GM10266 (cell line): ENCODE measurements at regions not wholly inside any gene's neighbourhood (a gene's known extent, or its start where the extent isn't known, plus 50 kb on each side); places are given as distances from the start of the nearest gene placed in this dataset.

Experiments
- DNase-seq: peaks from one replicate; pipeline ENCODE4 v3.0.0; 2012; ENCODE audit errors: extremely low spot score
- CTCF ChIP-seq: IDR thresholded peaks from 2 replicates; pipeline ENCODE4 v1.5.1; 2012; ENCODE audit warnings: mild to moderate bottlenecking, low read depth; ENCODE audit not compliant: control insufficient read depth, insufficient read depth; ENCODE audit errors: missing control alignments

DNA sequence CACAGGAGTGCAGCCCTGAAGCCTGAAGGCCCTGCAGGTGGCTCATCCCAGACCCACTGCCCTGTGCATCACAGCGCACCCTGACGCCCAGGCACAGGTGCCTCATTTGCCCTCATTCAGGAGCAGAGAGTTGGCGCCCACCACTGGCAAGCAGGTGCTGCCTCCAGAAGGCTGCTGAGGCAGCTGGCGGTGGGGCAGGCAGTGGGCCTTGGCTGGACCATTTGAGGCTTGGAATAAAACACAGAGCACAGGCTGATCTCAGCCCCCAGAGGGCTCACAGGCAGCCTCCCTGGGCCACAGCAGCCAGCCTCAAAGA is 1151.9 kb downstream of the BRD1 start:
- DNase-seq, result no peak
- no peak for TF ChIP-seq CTCF

DNA sequence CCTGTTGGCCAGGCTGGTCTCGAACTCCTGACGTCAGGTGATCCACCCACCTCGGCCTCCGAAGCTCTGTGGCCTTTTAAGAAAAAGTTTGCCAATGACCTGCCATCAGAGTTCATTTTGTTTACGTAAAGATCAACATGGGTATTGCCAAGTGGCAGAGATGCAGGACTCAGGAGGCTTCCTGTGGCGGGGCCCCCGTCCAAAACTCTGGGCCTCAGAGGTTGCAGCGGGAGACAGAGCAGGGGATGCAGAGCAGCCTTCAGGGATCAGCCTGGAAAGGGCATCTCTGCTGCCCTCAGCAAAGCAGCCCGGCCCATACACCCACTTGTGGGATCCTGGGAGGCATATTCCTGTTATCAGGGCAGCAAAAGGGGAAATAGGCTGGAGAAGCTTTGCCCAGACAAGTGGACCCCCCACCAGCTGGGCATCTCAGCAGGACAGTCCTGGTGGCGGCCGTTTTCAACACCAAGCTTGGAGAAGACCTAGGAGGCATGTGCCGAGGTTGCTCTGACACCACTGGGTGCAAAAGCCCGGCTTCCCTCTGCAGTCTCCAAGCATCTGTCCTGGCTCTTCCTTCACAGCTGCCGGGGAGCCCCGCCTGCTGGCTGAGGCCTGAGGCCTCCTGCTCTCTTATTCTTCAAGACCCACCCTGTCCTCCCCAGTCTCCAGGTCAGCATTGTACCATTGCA is 1152.4 kb downstream of the BRD1 start:
- no peak for DNase-seq
- no peak for TF ChIP-seq CTCF

DNA sequence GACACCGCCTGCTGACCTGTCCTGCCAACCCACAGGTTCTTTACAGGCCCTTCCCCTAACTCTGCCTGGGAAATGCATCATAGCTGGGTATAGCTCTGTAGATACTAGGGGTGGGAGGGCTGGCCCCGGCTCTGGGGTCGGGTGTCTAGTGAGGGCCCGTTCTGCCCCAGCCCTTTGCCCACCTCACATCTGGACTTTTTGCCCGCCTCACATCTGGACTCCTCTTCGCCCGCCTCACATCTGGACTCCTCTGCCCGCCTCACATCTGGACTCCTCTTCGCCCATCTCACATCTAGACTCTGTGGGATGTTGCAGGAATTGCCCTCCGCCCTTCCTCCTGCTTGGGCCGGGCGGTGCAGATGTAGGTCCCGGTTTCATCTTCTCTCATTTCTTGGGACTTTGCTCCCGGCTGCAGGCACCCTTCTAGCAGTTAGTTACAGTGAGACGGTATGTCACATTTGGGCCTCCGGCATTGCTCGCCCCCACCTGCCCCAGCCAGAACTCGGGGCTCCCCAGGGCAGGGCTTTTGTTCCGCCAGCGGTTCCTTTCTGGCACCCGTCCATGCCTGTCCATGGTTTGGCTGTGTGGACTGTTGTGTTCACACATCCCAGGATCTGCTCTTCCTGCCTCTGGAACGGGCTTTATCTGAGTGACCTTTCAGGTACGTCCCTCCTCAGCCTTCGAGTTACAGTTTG is 1153.7 kb downstream of the BRD1 start:
- no peak for DNase-seq

GRCh38 chr22:48672387-48672786 is 1155.3 kb downstream of the BRD1 start:
- TF ChIP-seq CTCF, result no peak

More for the DNA sequence above, 1153.7 kb downstream of the BRD1 start:
- no peak for TF ChIP-seq CTCF

GRCh38 chr22:48670731-48671130 is 1156.9 kb downstream of the BRD1 start:
- DNase-seq, result no peak
- TF ChIP-seq CTCF, result no peak

More at GRCh38 chr22:48672387-48672786, 1155.3 kb downstream of the BRD1 start:
- DNase-seq, result no peak

DNA sequence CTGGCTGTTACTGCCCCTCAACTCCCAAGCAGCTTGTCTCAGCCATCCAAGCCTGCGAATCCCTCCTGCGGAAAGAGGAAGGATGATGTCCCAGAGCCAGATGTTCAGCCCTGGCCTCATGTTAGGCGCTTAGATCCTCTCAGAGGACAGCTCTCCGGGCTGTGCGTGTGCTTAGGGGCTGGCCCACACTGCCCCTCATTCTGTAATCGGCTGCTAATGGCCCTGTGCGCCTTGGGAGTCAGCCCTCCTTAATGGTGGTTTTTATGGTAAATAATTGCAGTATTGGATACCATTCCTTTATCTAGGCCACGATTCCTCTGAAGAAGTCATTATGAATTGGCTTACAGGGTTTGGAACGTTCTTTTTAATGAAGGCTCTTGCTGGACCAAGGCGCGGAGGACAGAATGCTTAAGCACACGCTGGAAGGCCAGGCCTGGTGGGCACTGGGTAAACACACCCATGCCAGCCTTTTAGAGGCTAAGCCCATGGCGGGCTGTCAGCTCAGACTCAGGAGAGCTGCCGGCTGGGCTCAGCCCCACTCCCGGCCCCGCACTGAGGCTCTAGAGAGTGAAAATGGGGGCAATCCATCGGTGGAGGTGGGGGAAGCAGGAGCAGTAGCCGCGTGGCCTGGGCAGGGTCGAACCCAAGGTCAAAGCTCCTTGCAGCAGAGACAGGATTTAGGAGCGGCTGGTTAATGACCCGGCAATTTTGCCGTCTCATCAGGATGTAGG is 1157.5 kb downstream of the BRD1 start:
- DNase-seq, result no peak
- TF ChIP-seq CTCF, result no peak

DNA sequence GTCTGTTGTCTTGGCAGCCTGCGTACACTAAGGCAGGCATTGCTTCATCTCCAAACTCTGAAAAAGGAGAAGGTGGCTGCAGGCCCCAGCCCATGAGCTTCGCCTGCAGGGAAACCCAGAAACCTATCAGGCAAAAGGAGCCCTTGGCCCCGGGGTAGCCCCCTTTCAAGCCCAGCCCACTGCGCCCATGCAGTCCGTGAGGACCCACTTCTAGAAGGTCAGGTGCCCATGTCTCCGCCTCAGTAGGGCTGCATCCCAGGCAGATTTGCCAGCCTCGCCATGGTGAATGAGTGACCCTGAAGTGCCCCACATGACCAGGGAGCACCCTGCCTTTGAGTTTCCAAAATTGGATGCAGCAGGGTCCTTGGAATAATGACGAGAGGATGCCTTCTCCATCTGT is 1158.4 kb downstream of the BRD1 start:
- TF ChIP-seq CTCF, result no peak
- no peak for DNase-seq
